CD4-positive, alpha-beta T cell (primary cell): ENCODE measurements at regions not wholly inside any gene's neighbourhood (a gene's known extent, or its start where the extent isn't known, plus 50 kb on each side); places are given as distances from the start of the nearest gene placed in this dataset.

Experiments used
- ATAC-seq: fragments of 200-7000 bp; cut with Tn5 transposase; one replicate; pipeline ENCODE4 v1.10.0; 2022; ENCODE audit warnings: mild to moderate bottlenecking; ENCODE audit not compliant: poor library complexity
- CTCF ChIA-PET: fragments of 350-600 bp; sonication (Branson Sonifier 250); formaldehyde crosslinking; loops from one replicate; lab custom pipeline; 2021; ENCODE audit warnings: antibody characterized with exemption, inconsistent platforms; lab: Charles Lee
- POLR2A ChIA-PET: fragments of 350-600 bp; sonication (Branson Sonifier 250); formaldehyde crosslinking; loops from one replicate; lab custom pipeline; 2021; ENCODE audit warnings: antibody characterized with exemption, inconsistent platforms; lab: Charles Lee
- DNase-seq, 14 experiments: peaks; one replicate each; pipeline ENCODE4 v3.0.0-alpha.2; 2013 to 2020; ENCODE audit warnings: mixed read lengths in 2 of 14
- H3K27ac ChIP-seq, 2 donors: one replicate each; pipeline versions ENCODE4 v1.5.1 to v1.7.0; 2013; ENCODE audit warnings: low read length in 2 of 2, low read depth in 1 of 2, mild to moderate bottlenecking in 1 of 2
- H3K27me3 ChIP-seq, 2 experiments: 1 replicate in 1 of 2; 2 replicates in 1 of 2; pipeline versions ENCODE4 v1.6.1 to v1.7.0; 2013; ENCODE audit warnings: low read length in 2 of 2, control low read depth in 1 of 2, mild to moderate bottlenecking in 1 of 2, moderate library complexity in 1 of 2; ENCODE audit not compliant: insufficient read depth in 2 of 2, control insufficient read depth in 1 of 2
- H3K36me3 ChIP-seq: one replicate; pipeline ENCODE4 v1.6.1; 2013; ENCODE audit warnings: low read length, control low read depth; ENCODE audit not compliant: insufficient read depth
- H3K4me1 ChIP-seq: one replicate; pipeline ENCODE4 v1.6.1; 2013; ENCODE audit warnings: low read length, control low read depth; ENCODE audit not compliant: insufficient read depth
- H3K4me3 ChIP-seq: one replicate; pipeline ENCODE4 v1.5.1; 2013; ENCODE audit warnings: mild to moderate bottlenecking, low read length, moderate library complexity
- H3K9me3 ChIP-seq, 2 experiments: 1 replicate in 1 of 2; 2 replicates in 1 of 2; pipeline versions ENCODE4 v1.6.1 to v1.7.0; 2013; ENCODE audit warnings: low read length in 2 of 2, mild to moderate bottlenecking in 2 of 2, control low read depth in 1 of 2, moderate library complexity in 1 of 2; ENCODE audit not compliant: control insufficient read depth in 1 of 2, insufficient read depth in 1 of 2
- H3K27ac Mint-ChIP-seq: one replicate; pipeline ENCODE4 v1.8.0; 2020; ENCODE audit warnings: mixed read lengths
- H3K27me3 Mint-ChIP-seq: one replicate; pipeline ENCODE4 v1.8.0; 2021; ENCODE audit warnings: mixed read lengths
- H3K36me3 Mint-ChIP-seq: one replicate; pipeline ENCODE4 v1.8.0; 2021; ENCODE audit warnings: low read depth, mixed read lengths
- H3K4me1 Mint-ChIP-seq: one replicate; pipeline ENCODE4 v1.8.0; 2021; ENCODE audit warnings: low read depth, mixed read lengths
- H3K4me3 Mint-ChIP-seq: one replicate; pipeline ENCODE4 v1.8.0; 2020; ENCODE audit warnings: mild to moderate bottlenecking, mixed read lengths
- H3K9me3 Mint-ChIP-seq: one replicate; pipeline ENCODE4 v1.8.0; 2020; ENCODE audit warnings: mixed read lengths
- CTCF ChIP-seq: fragments of 200-600 bp; IDR thresholded peaks from one replicate; pipeline ENCODE4 v1.8.0; 2022; ENCODE audit warnings: antibody characterized with exemption, mild to moderate bottlenecking
- intact Hi-C, 2 experiments: fragments of 100-400 bp; cut with DNase I in 1 of 2; cut with micrococcal nuclease in 1 of 2; formaldehyde crosslinking; loops; one replicate each; pipeline versions ENCODE4 v1.15.1 to v1.9.0; 2023 to 2025; cut with DNase I, micrococcal nuclease

- H3K27ac Mint-ChIP-seq = no peak overlapping the region
- H3K27ac ChIP-seq = no peak overlapping the region
- DNase-seq (no peak), ATAC-seq (no peak)
- ChIA-PET POLR2A (no interaction called here), CTCF (no interaction called here)
- H3K9me3 Mint-ChIP-seq = no peaks in the 10 kb centered on the region
- no peaks in the 10 kb centered on the region for H3K36me3 Mint-ChIP-seq
- H3K27me3 ChIP-seq = no peaks in the 10 kb centered on the region
- H3K4me3 Mint-ChIP-seq = no peak overlapping the region
- no peaks in the 10 kb centered on the region for H3K4me1 Mint-ChIP-seq
- TF ChIP-seq CTCF = no peak
- intact Hi-C loops = no loop called here
- no peaks in the 10 kb centered on the region for H3K27me3 Mint-ChIP-seq
- H3K9me3 ChIP-seq = peaks cover 0 to 3% of the 10 kb centered on the region in 2 experiments
- no peak overlapping the region for H3K4me3 ChIP-seq
- H3K36me3 ChIP-seq = no peaks in the 10 kb centered on the region
- no peaks in the 10 kb centered on the region for H3K4me1 ChIP-seq
Observed at GRCh38 chr4:124234771-124235170, 477.8 kb downstream of the ANKRD50 start.

DNA sequence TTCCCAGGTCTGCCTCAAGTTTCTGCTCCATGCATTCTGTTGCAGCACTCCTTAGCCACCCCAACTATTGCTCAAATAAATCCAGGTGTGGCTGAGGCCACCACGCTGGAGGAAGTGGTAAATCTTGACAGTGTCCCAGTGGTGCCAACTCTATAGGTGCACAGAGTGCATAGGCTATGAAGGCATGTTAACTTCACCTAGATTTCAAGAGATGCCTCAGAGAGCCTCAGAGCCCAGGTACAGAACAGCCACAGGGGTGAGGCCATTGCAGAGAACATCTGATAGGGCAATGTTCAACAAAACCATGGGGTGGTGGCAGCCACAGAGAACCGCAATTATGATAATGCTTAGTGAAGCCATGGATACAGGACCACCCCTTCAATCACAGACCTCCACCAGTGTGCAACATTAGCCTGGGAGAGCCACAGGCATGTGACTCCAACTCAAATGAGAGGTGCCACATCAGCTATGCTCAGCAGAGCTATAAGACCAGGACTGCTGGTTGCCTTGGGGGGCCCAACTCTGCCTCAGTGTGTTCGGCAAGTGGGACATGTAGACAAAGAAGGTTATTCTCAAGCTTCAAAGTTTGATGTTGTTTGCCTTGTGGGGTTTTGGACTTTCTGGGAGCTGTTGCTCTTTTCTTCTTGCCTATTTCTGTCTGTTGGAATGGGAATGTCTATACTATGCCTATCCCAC, 468.7 kb downstream of the ANKRD50 start:
- intact Hi-C loops = no loop called here
- H3K27ac ChIP-seq = no peak overlapping the region
- no peaks in the 10 kb centered on the region for H3K27me3 ChIP-seq
- TF ChIP-seq CTCF = no peak
- peaks cover 2% of the 10 kb centered on the region for H3K9me3 Mint-ChIP-seq
- no peaks in the 10 kb centered on the region for H3K4me1 Mint-ChIP-seq
- ATAC-seq (no peak), DNase-seq (no peak)
- H3K27ac Mint-ChIP-seq = no peak overlapping the region
- ChIA-PET POLR2A (no interaction called here), CTCF (no interaction called here)
- no peaks in the 10 kb centered on the region for H3K27me3 Mint-ChIP-seq
- H3K36me3 Mint-ChIP-seq = no peaks in the 10 kb centered on the region
- H3K4me3 Mint-ChIP-seq = no peak overlapping the region
- no peaks in the 10 kb centered on the region for H3K36me3 ChIP-seq
- no peaks in the 10 kb centered on the region for H3K4me1 ChIP-seq
- peaks cover 0 to 4% of the 10 kb centered on the region in 2 experiments for H3K9me3 ChIP-seq
- no peak overlapping the region for H3K4me3 ChIP-seq

DNA sequence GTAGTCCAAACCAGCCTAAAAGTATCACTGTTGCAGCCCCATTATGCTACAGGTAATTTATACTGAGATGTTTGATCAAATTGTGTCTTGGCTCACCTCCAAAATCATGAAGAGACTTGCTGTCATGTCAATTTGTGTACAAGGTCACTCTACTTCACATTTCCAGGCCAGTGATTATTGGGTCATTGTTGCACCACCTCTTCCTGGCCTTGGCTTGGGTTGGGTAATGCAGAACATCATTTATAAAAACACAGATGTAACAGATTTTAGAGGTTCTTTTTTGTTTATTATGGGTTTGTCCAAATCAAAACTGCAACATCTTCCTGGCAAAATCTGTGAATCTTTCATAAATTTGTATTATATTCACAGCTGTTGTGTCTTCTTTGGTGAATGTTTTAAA, 459.5 kb downstream of the ANKRD50 start:
- no peak overlapping the region for H3K27ac ChIP-seq
- no peak for ATAC-seq
- no peaks in the 10 kb centered on the region for H3K9me3 ChIP-seq
- H3K4me1 ChIP-seq = no peaks in the 10 kb centered on the region
- no peak for DNase-seq
- H3K27me3 ChIP-seq = no peaks in the 10 kb centered on the region
- Mint-ChIP-seq H3K36me3 (no peaks in the 10 kb centered on the region), H3K9me3 (no peaks in the 10 kb centered on the region), H3K27me3 (peaks cover 3% of the 10 kb centered on the region), H3K4me1 (no peaks in the 10 kb centered on the region), H3K27ac (no peak overlapping the region), H3K4me3 (no peak overlapping the region)
- no peaks in the 10 kb centered on the region for H3K36me3 ChIP-seq
- TF ChIP-seq CTCF = no peak
- H3K4me3 ChIP-seq = no peak overlapping the region
- ChIA-PET CTCF (no interaction called here), POLR2A (no interaction called here)
- intact Hi-C loops = no loop called here
